CD4-positive, alpha-beta T cell (primary cell): ENCODE measurements at regions not wholly inside any gene's neighbourhood (a gene's known extent, or its start where the extent isn't known, plus 50 kb on each side); places are given as distances from the start of the nearest gene placed in this dataset.

Source experiments
- ATAC-seq: fragments of 200-7000 bp; cut with Tn5 transposase; one replicate; pipeline ENCODE4 v1.10.0; 2022; ENCODE audit warnings: mild to moderate bottlenecking; ENCODE audit not compliant: poor library complexity
- CTCF ChIA-PET: fragments of 350-600 bp; sonication (Branson Sonifier 250); formaldehyde crosslinking; loops from one replicate; lab custom pipeline; 2021; ENCODE audit warnings: antibody characterized with exemption, inconsistent platforms; lab: Charles Lee
- POLR2A ChIA-PET: fragments of 350-600 bp; sonication (Branson Sonifier 250); formaldehyde crosslinking; loops from one replicate; lab custom pipeline; 2021; ENCODE audit warnings: antibody characterized with exemption, inconsistent platforms; lab: Charles Lee
- DNase-seq, 14 experiments: peaks; one replicate each; pipeline ENCODE4 v3.0.0-alpha.2; 2013 to 2020; ENCODE audit warnings: mixed read lengths in 2 of 14
- H3K27ac ChIP-seq, 2 donors: one replicate each; pipeline versions ENCODE4 v1.5.1 to v1.7.0; 2013; ENCODE audit warnings: low read length in 2 of 2, low read depth in 1 of 2, mild to moderate bottlenecking in 1 of 2
- H3K27me3 ChIP-seq, 2 experiments: 1 replicate in 1 of 2; 2 replicates in 1 of 2; pipeline versions ENCODE4 v1.6.1 to v1.7.0; 2013; ENCODE audit warnings: low read length in 2 of 2, control low read depth in 1 of 2, mild to moderate bottlenecking in 1 of 2, moderate library complexity in 1 of 2; ENCODE audit not compliant: insufficient read depth in 2 of 2, control insufficient read depth in 1 of 2
- H3K36me3 ChIP-seq: one replicate; pipeline ENCODE4 v1.6.1; 2013; ENCODE audit warnings: low read length, control low read depth; ENCODE audit not compliant: insufficient read depth
- H3K4me1 ChIP-seq: one replicate; pipeline ENCODE4 v1.6.1; 2013; ENCODE audit warnings: low read length, control low read depth; ENCODE audit not compliant: insufficient read depth
- H3K4me3 ChIP-seq: one replicate; pipeline ENCODE4 v1.5.1; 2013; ENCODE audit warnings: mild to moderate bottlenecking, low read length, moderate library complexity
- H3K9me3 ChIP-seq, 2 experiments: 1 replicate in 1 of 2; 2 replicates in 1 of 2; pipeline versions ENCODE4 v1.6.1 to v1.7.0; 2013; ENCODE audit warnings: low read length in 2 of 2, mild to moderate bottlenecking in 2 of 2, control low read depth in 1 of 2, moderate library complexity in 1 of 2; ENCODE audit not compliant: control insufficient read depth in 1 of 2, insufficient read depth in 1 of 2
- H3K27ac Mint-ChIP-seq: one replicate; pipeline ENCODE4 v1.8.0; 2020; ENCODE audit warnings: mixed read lengths
- H3K27me3 Mint-ChIP-seq: one replicate; pipeline ENCODE4 v1.8.0; 2021; ENCODE audit warnings: mixed read lengths
- H3K36me3 Mint-ChIP-seq: one replicate; pipeline ENCODE4 v1.8.0; 2021; ENCODE audit warnings: low read depth, mixed read lengths
- H3K4me1 Mint-ChIP-seq: one replicate; pipeline ENCODE4 v1.8.0; 2021; ENCODE audit warnings: low read depth, mixed read lengths
- H3K4me3 Mint-ChIP-seq: one replicate; pipeline ENCODE4 v1.8.0; 2020; ENCODE audit warnings: mild to moderate bottlenecking, mixed read lengths
- H3K9me3 Mint-ChIP-seq: one replicate; pipeline ENCODE4 v1.8.0; 2020; ENCODE audit warnings: mixed read lengths
- intact Hi-C, 2 experiments: fragments of 100-400 bp; cut with DNase I in 1 of 2; cut with micrococcal nuclease in 1 of 2; formaldehyde crosslinking; loops; one replicate each; pipeline versions ENCODE4 v1.15.1 to v1.9.0; 2023 to 2025; cut with DNase I, micrococcal nuclease
- TF ChIP-seq, protein P1 (sequence below): fragments of 200-600 bp; IDR thresholded peaks from one replicate; pipeline ENCODE4 v1.8.0; 2022; ENCODE audit warnings: antibody characterized with exemption, mild to moderate bottlenecking

DNA sequence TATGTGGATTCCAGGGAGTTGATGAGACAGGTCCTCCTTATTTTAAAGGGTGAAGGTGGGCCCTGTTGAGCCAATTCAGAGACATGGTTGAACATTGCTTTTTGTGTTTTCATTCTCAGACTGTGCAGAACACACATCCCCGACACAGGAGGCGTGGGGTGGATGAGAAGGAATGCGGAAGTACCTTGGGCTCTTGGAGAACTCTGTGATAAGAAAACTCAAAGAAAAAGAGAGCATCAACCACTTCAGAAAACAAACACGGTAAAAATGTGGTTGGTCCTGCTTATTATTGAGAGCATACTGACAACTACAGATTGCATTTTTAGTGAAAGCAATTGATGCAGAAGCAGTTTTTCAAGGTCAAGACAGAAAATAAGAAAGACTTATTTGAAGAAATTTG, 659.8 kb downstream of the IRX1 start:
- TF ChIP-seq, protein P1, sequence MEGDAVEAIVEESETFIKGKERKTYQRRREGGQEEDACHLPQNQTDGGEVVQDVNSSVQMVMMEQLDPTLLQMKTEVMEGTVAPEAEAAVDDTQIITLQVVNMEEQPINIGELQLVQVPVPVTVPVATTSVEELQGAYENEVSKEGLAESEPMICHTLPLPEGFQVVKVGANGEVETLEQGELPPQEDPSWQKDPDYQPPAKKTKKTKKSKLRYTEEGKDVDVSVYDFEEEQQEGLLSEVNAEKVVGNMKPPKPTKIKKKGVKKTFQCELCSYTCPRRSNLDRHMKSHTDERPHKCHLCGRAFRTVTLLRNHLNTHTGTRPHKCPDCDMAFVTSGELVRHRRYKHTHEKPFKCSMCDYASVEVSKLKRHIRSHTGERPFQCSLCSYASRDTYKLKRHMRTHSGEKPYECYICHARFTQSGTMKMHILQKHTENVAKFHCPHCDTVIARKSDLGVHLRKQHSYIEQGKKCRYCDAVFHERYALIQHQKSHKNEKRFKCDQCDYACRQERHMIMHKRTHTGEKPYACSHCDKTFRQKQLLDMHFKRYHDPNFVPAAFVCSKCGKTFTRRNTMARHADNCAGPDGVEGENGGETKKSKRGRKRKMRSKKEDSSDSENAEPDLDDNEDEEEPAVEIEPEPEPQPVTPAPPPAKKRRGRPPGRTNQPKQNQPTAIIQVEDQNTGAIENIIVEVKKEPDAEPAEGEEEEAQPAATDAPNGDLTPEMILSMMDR = no peak
- peaks cover 0 to 15% of the 10 kb centered on the region in 2 experiments for H3K9me3 ChIP-seq
- DNase-seq (no peak), ATAC-seq (no peak)
- Mint-ChIP-seq H3K27ac (no peak overlapping the region), H3K4me1 (no peaks in the 10 kb centered on the region), H3K27me3 (no peaks in the 10 kb centered on the region), H3K36me3 (no peaks in the 10 kb centered on the region), H3K4me3 (no peak overlapping the region), H3K9me3 (peaks cover 6% of the 10 kb centered on the region)
- no peaks in the 10 kb centered on the region for H3K27me3 ChIP-seq
- intact Hi-C loops = no loop called here
- H3K4me3 ChIP-seq = no peak overlapping the region
- H3K36me3 ChIP-seq = no peaks in the 10 kb centered on the region
- CTCF ChIA-PET = no interaction called here
- no peak overlapping the region for H3K27ac ChIP-seq
- POLR2A ChIA-PET = no interaction called here
- H3K4me1 ChIP-seq = no peaks in the 10 kb centered on the region

- DNase-seq = no peak
- ATAC-seq = no peak
- Mint-ChIP-seq H3K27me3 (no peaks in the 10 kb centered on the region), H3K9me3 (peaks cover 3% of the 10 kb centered on the region), H3K27ac (no peak overlapping the region), H3K4me3 (no peak overlapping the region), H3K36me3 (no peaks in the 10 kb centered on the region), H3K4me1 (no peaks in the 10 kb centered on the region)
- ChIA-PET CTCF (no interaction called here), POLR2A (no interaction called here)
- TF ChIP-seq, protein P1 = no peak
- Histone ChIP-seq H3K27ac (no peak overlapping the region), H3K4me3 (no peak overlapping the region), H3K27me3 (no peaks in the 10 kb centered on the region), H3K9me3 (peaks cover 0 to 17% of the 10 kb centered on the region in 2 experiments), H3K36me3 (no peaks in the 10 kb centered on the region), H3K4me1 (no peaks in the 10 kb centered on the region)
- intact Hi-C loops = no loop called here
These were observed 662.5 kb downstream of the IRX1 start for GRCh38 chr5:4258170-4258569.

GRCh38 chr5:4271193-4271592, 675.6 kb downstream of the IRX1 start:
- Mint-ChIP-seq H3K4me1 (no peaks in the 10 kb centered on the region), H3K27ac (no peak overlapping the region), H3K9me3 (peaks cover 15% of the 10 kb centered on the region), H3K4me3 (no peak overlapping the region), H3K27me3 (no peaks in the 10 kb centered on the region), H3K36me3 (no peaks in the 10 kb centered on the region)
- Histone ChIP-seq H3K4me1 (no peaks in the 10 kb centered on the region), H3K27me3 (no peaks in the 10 kb centered on the region), H3K4me3 (no peak overlapping the region), H3K36me3 (no peaks in the 10 kb centered on the region), H3K9me3 (peaks cover 4 to 9% of the 10 kb centered on the region in 2 experiments), H3K27ac (no peak overlapping the region)
- ATAC-seq (no peak), DNase-seq (no peak)
- POLR2A ChIA-PET = no interaction called here
- CTCF ChIA-PET = no interaction called here
- TF ChIP-seq, protein P1 = no peak
- intact Hi-C loops = no loop called here
